LHCN-M2 (cell line): ENCODE measurements at regions not wholly inside any gene's neighbourhood (a gene's known extent, or its start where the extent isn't known, plus 50 kb on each side); places are given as distances from the start of the nearest gene placed in this dataset.
A peak's percentile ranks its signal among the peaks of the same experiment; 100 is the strongest.

Experiments used
- DNase-seq: peaks from one replicate; pipeline ENCODE4 v3.0.0-alpha.2; 2012; ENCODE audit warnings: low read depth

GRCh38 chr3:45330510-45331295 lies 57.7 kb upstream of the LARS2 start:
- DNase-seq: no peak

GRCh38 chr3:45332493-45332892 lies 55.9 kb upstream of the LARS2 start:
- no peak for DNase-seq

GRCh38 chr3:45332901-45333407 lies 55.4 kb upstream of the LARS2 start:
- no peak for DNase-seq

GRCh38 chr3:45333549-45333948 lies 54.8 kb upstream of the LARS2 start:
- peak; percentile 15 for DNase-seq

GRCh38 chr3:45337839-45338470 lies 50.4 kb upstream of the LARS2 start:
- DNase-seq: no peak
